ENCODE measurements at regions not wholly inside any gene's neighbourhood (a gene's known extent, or its start where the extent isn't known, plus 50 kb on each side); places are given as distances from the start of the nearest gene placed in this dataset.

GRCh38 chr5:143665866-143666265, 146.1 kb upstream of the HMHB1 start:
- no peak for DNase-seq (ENCODE audit: low read depth in 4 of 4, low spot score in 1 of 4)

DNA sequence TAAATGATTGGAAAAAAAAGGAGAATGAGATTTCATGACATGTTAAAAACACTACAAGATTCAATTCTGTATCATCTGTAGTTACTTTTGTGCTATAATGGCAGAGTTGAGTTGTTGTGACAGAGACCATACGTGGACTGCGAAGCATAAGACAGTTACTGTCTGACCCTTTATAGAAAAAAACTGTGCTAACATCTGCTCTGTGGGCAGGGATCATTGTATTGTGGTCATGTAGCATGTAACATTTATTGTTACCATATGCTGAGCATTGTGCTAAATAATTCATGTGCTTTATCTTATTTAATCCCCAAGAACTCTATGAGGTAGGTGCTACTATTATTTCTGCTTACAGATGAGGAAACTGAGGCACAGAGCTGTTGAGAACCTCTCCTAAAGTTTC, 147.3 kb upstream of the HMHB1 start:
- DNase-seq (ENCODE audit: low read depth in 4 of 4, low spot score in 1 of 4) = no peak

DNA sequence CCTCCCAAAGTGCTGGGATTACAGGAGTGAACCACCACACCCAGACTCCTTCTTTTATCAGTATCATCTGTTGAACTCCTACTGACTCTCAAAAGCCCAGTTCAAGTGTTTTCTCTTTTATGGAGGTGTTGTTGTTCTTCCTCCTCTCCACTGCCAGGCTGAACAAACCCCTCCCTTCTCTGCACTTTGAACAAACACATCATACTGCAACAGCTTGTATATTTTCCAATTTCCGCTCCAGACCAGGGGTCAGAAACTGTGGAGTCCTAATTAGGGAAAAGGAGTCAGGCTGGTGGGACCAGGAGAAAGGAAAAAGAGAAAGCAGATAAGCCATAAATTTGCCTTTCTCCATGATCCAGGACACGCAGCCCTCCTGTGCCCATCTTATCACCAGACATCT, 148.1 kb upstream of the HMHB1 start:
- DNase-seq (ENCODE audit: low read depth in 4 of 4, low spot score in 1 of 4) = no peak

- DNase-seq (ENCODE audit: low read depth in 4 of 4, low spot score in 1 of 4) = no peak
Measured at GRCh38 chr5:143662020-143662419, 149.9 kb upstream of the HMHB1 start.

- DNase-seq (ENCODE audit: low read depth in 4 of 4, low spot score in 1 of 4) = no peak
Measured at GRCh38 chr5:143660625-143661024, 151.3 kb upstream of the HMHB1 start.

DNA sequence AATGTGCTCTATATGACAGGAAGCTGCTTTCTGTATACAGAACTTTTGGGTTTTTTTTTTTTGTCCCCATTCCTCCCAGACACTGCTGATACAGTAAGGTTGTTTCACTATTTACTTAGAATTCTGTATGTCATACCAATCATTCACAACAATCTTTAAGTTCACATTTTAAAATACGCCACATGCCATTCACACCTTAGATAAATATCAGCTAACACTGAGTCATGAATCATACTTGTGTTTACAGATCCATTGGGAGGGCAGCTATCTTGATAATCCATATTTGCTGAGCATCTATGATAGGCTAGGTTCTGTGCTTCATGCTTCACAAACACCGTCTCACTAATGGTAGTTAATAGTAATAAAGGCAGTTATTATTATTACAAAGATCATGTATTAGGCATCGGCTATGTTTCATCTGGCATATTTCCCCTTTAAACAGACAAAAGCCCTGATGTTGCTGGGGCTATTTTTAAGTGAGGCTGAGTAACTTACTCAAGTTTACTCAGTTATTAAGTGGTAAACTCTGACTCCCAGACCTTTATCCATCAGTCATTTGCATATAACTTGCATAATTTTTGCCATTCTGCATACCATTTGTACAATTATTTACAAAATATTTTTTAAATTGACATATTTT, 152.2 kb upstream of the HMHB1 start:
- no peak for DNase-seq (ENCODE audit: low read depth in 4 of 4, low spot score in 1 of 4)

DNA sequence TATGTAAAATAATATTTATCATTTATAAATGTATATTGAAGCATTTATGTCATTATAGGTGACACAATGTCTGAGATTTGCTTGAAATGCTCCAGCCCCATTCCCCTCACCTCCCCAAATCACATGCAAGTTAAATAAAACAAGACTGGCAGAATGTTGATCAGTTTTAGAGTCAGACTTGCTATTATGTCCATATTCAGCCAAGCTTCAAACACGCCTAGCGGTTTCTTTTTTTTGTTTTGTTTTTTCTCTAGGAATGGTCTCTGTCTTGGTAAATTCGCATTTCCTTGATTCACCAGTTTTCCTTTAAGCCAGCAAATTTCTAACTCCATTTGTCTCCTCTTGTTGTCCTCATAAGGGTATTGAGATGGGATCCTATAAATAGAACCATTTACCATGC, 153.0 kb upstream of the HMHB1 start:
- DNase-seq (ENCODE audit: low read depth in 4 of 4, low spot score in 1 of 4) = no peak

DNA sequence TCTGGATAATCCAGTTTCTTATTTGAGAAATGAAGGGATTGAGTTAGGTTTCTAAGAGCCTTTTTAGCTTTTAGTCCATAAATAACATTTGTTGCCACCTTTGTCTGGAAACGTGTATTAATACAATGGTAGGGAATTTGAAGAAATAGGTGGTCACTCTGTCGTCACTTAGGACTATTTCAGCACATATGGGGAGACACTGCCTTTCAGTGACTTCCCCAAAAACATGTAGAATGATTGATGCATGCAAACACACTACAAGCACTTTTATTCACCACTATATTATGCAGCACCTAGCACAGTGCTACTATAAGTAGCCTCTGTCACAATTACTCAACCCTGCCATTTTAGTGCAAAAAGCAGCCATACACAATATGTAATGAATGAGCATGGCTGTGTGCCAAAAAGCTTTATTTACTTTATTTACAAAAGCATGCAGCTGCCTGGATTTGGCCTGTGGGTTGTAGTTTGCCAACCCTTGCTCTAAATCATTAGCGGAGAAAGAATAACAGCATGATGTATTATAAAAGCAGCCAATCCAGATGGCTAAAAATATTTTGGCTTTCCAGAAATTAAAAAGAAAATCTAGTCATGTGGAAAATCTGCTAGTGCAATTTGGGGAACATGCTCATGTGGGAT, 154.2 kb upstream of the HMHB1 start:
- DNase-seq (ENCODE audit: low read depth in 4 of 4, low spot score in 1 of 4) = no peak

GRCh38 chr5:143653766-143654282, 158.1 kb upstream of the HMHB1 start:
- DNase-seq (ENCODE audit: low read depth in 4 of 4, low spot score in 1 of 4) = no peak

DNA sequence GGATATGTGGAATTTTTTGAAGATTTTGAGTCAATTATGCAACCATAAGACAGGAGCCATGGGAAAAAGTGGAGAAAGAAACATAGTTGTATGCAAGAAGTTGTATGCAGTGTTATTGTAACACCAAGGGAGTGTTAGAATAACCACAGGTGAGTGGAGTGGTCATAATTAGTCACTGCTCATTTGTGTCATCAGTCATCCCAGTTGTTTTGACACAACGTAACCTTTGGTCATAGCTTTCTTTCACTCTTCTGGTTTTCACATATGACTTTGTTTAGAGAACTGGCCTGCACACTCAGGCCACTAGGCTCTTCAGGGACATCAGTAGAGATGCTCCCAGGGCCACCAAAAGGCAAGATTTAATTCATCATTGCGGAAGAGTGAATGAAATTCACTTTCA, 158.7 kb upstream of the HMHB1 start:
- no peak for DNase-seq (ENCODE audit: low read depth in 4 of 4, low spot score in 1 of 4)

GRCh38 chr5:143652108-143652700, 159.8 kb upstream of the HMHB1 start:
- DNase-seq (ENCODE audit: low read depth in 4 of 4, low spot score in 1 of 4) = peak in 1 of 4 experiments; percentile 4

DNA sequence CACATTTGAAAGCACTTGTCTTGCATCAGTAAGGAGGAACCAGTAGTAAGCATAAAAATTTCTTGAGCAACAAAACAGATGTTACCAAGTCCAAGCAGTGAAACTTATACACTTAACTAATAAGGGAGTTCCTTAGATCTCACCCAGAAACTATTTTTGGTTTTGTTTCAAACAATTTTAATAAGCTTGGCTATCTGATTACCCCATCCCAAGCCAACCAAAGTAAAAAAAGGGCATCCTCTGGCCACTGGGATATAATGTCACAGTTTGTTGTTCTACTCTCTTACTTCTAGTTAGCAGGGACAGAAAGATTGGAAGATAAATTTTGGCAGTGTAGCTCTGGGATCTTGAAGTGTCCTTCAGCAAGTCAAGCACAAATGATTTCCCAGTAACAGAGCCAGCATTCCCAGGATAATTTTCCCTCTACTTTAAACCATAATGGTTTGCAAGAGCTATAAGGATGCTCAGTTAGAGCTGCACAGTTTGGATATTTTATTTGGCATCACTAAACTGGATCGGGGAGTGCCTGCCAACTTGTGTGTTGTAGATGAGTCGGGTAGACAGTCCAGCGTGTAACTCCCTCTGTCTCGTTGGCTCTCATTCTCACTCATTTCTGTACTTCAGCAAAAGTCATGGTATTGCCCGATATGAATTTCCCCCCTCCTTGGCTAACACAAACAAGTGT, 161.9 kb upstream of the HMHB1 start:
- no peak for DNase-seq (ENCODE audit: low read depth in 4 of 4, low spot score in 1 of 4)

DNA sequence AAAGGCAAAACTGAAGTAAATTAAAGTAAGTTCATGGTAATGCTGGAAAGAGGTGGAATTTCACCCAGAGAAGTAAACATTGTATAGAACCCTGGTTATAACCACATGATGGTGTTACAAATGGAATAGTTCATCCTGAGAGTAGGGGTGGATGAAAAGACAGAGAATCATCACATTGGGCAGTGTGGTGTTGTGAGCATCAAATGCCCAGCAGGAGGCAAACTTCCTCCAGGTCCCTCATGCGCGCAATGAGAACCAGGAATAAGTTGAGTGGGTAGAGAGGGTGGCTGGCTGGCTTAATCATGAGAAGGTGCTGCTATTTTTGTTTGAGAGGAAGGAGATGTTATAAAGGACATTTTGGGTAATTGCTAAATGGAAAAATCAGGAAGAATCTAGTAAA, 163.3 kb upstream of the HMHB1 start:
- no peak for DNase-seq (ENCODE audit: low read depth in 4 of 4, low spot score in 1 of 4)

DNA sequence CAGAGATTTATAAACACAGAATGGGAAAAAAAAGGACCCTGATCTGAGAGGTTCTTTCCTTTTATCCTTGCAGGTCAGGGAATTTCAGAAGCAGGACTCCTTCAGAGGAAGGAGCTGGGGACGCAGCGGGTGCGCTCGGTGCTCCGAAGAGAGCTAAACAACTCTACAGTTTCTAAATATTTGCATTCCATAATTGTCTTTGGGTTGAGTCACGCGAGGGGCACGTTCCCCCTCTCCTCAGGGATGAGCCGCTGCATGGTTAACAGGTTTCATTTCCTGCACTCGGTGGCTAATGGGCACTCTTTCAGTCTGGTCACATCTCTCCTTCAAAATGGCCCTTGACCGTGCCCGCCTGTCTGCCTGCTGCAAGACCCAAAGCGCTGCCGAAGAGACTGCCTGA, 165.0 kb upstream of the HMHB1 start:
- no peak for DNase-seq (ENCODE audit: low read depth in 4 of 4, low spot score in 1 of 4)

GRCh38 chr5:143645356-143645755, 166.6 kb upstream of the HMHB1 start:
- no peak for DNase-seq (ENCODE audit: low read depth in 4 of 4, low spot score in 1 of 4)

DNA sequence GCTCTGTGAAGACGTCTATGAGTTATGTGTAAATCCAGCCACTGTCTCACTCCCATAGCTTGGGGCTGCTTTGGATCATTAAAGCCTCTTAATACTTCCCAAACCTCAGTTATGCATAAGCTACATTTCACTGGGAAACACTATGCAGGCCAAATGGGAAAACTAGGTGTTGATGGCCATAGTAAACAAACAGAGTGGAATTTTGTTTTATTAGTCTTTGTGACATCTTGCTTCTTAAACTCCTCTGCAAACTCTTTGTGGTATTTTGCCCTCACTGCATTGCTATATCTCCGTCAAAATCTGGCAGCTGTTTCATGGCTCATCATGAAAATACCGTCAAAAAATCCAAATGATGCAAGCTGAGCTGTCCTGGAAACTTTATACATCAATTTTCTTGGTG, 167.2 kb upstream of the HMHB1 start:
- no peak for DNase-seq (ENCODE audit: low read depth in 4 of 4, low spot score in 1 of 4)

DNA sequence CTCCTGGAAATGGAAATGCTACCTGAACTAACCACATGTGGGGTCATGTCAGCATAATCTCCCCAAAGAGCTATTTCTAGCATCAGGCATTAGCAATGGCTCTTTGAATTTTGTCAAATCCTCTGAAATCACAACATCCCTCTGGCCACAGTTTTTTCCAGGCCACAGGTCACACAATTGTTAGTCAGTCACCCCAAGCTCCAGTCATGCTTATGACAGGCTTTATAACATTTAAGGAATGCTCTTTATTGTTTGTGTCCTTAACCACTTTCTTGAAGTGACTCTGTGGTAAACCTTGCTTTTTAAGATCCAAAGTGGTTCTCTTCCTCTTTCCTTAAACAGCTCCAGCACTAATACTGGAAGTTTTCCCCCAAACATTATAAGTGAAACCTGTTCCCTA, 169.2 kb upstream of the HMHB1 start:
- no peak for DNase-seq (ENCODE audit: low read depth in 4 of 4, low spot score in 1 of 4)

DNA sequence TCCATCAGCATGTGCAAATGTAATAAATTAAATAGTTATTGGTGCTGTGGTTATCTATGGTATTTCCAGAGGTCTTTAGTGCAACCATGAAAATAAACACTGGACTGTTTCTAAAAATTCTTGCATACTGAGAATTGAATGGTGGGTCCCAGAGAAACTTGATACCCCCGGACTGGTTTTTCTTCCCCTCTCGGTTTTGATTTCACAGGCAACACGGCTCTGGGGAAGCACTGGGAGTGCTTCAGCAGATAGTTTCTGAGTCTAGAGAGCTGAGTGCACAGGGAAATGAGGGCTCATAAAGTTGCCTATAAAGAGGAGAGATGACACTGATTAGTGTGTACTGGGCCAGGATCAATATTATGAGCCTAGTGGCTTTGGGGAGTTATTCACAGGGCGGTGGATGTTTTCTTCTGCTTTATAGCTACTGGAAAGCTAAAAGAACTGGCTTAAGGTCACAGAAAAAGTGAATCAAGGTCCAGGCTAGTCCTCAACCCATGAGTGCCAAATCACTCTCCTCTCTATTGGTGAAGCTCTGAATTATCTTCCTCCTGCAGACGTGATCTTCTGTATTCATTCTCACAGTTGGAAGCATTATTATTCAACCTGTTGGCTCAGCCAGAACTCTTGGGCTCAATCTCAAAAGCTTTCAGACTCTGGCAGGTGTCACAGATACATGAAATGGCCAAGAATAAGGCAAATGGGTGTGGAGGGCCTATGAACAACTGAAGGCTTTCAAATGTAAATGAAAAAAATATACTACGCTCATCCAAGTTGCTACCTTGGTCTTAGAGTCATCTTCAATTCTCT, 170.2 kb upstream of the HMHB1 start:
- no peak for DNase-seq (ENCODE audit: low read depth in 4 of 4, low spot score in 1 of 4)

DNA sequence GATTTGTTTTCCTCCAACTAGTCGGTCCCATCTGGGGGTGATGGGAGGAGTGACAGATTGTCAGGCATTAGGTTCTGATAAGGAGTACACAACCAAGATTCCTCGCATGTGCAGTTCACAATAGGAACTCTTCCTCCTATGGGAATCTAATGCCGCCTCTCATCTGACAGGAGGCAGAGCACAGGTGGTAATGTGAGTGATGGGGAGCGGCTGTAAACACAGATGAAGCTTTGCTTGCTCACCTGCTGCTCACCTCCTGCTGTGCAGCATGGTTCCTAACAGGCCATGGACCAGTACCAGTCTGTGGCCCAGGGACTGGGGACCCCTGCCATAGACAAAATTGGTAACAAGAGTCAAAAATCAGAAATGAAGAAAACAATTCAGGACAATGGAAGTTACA, 173.3 kb upstream of the HMHB1 start:
- no peak for DNase-seq (ENCODE audit: low read depth in 4 of 4, low spot score in 1 of 4)

GRCh38 chr5:143636931-143637528, 174.9 kb upstream of the HMHB1 start:
- no peak for DNase-seq (ENCODE audit: low read depth in 4 of 4, low spot score in 1 of 4)

DNA sequence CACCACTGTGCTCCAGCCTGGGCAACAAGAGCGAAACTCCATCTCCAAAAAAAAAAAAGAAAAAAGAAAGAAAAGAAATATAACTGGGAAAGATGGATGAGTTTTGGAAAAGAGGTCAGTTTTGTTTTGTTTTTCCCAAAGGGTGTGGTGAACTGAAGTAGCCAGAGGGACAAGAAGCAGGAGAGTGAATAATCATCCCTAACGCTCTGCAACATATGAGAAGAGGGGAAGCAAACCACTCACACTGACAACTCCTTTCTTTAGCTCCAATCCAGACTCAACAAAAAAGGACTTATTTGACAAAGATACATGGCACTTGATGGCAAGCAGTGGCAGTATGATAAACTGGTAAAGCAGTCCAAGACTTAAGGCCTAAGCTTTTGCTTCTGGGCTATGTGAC, 176.1 kb upstream of the HMHB1 start:
- no peak for DNase-seq (ENCODE audit: low read depth in 4 of 4, low spot score in 1 of 4)
